ENCODE measurements at regions not wholly inside any gene's neighbourhood (a gene's known extent, or its start where the extent isn't known, plus 50 kb on each side); places are given as distances from the start of the nearest gene placed in this dataset.
A peak's percentile ranks its signal among the peaks of the same experiment; 100 is the strongest.

DNA sequence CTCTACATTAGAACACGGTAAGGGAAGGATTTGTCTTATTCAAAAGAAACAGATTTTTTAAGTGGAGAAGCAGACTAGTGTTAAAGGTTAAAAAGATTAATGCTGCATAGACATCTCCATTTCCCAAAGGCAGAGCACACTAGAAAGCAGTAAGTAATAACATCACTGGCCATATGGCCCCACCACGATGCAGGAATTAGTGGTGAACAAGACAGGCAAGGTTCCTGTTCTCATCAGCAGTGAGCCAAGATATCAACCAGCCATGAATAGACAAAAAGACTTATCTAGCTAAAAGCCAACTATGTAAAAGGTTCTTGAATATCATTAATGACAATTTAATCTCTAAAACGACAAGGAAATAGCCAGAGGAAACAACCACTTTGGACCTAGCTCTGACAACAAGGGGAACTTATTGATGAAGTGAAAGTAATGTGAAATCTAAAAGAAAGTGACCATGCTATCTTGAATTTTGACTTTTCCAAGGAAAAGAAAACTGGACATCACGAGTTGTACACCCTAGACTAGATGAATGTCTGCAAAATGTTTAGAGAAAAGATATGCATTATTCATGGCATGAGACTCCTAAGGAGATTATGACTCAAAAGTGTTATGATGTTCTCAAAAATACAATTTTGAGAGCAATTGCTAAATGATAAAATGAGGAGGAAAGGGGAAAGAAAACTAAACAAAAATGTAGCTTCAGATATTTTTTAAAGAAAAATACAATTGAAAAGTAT is 157.9 kb upstream of the STXBP5 start:
- no peaks in the 10 kb centered on the region; the same call in 1 of the 2 replicates for H3K27me3 Mint-ChIP-seq (ENCODE audit: low read depth)
- H3K4me3 Mint-ChIP-seq = no peak overlapping the region
- H3K9me3 Mint-ChIP-seq = peaks cover 45% of the 10 kb centered on the region
- peaks cover 5% of the 10 kb centered on the region for H3K4me1 Mint-ChIP-seq
- no peak for ATAC-seq
- TF ChIP-seq, protein P1, sequence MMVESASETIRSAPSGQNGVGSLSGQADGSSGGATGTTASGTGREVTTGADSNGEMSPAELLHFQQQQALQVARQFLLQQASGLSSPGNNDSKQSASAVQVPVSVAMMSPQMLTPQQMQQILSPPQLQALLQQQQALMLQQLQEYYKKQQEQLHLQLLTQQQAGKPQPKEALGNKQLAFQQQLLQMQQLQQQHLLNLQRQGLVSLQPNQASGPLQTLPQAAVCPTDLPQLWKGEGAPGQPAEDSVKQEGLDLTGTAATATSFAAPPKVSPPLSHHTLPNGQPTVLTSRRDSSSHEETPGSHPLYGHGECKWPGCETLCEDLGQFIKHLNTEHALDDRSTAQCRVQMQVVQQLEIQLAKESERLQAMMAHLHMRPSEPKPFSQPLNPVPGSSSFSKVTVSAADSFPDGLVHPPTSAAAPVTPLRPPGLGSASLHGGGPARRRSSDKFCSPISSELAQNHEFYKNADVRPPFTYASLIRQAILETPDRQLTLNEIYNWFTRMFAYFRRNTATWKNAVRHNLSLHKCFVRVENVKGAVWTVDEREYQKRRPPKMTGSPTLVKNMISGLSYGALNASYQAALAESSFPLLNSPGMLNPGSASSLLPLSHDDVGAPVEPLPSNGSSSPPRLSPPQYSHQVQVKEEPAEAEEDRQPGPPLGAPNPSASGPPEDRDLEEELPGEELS (CRISPR knock-in tag; IDR thresholded peaks at IDR 0.05) = no peak
- no peak for TF ChIP-seq NR1H2 (CRISPR knock-in tag; IDR thresholded peaks at IDR 0.05)
- TF ChIP-seq, protein P2, sequence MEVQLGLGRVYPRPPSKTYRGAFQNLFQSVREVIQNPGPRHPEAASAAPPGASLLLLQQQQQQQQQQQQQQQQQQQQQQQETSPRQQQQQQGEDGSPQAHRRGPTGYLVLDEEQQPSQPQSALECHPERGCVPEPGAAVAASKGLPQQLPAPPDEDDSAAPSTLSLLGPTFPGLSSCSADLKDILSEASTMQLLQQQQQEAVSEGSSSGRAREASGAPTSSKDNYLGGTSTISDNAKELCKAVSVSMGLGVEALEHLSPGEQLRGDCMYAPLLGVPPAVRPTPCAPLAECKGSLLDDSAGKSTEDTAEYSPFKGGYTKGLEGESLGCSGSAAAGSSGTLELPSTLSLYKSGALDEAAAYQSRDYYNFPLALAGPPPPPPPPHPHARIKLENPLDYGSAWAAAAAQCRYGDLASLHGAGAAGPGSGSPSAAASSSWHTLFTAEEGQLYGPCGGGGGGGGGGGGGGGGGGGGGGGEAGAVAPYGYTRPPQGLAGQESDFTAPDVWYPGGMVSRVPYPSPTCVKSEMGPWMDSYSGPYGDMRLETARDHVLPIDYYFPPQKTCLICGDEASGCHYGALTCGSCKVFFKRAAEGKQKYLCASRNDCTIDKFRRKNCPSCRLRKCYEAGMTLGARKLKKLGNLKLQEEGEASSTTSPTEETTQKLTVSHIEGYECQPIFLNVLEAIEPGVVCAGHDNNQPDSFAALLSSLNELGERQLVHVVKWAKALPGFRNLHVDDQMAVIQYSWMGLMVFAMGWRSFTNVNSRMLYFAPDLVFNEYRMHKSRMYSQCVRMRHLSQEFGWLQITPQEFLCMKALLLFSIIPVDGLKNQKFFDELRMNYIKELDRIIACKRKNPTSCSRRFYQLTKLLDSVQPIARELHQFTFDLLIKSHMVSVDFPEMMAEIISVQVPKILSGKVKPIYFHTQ (CRISPR knock-in tag; IDR thresholded peaks at IDR 0.05) = no peak
- peaks cover 28% of the 10 kb centered on the region for H3K36me3 Mint-ChIP-seq
- CTCF ChIA-PET = no interaction called here
- H3K27ac Mint-ChIP-seq = no peak overlapping the region
- DNase-seq (ENCODE audit: low spot score) = no peak
- POLR2A ChIA-PET = no interaction called here

DNA sequence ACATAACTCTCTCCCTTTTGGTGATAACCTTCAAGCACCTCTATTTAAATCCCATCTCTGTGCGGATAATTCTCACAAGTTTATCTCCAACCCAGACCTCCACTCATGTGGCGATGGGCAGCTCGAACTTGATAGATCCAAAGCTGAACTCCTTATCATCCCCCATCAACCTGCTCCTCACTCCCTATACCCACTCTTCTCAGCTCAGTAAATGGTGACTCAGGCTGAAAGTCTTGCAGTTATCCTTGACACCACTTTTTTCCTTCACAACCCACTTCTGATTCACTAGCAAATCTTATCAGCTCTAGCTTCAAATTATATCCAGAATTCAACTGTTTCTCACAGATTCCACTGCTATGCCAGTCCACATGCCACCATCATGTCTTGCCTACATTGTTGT is 155.3 kb upstream of the STXBP5 start:
- peaks cover 2% of the 10 kb centered on the region for H3K27me3 Mint-ChIP-seq (ENCODE audit: low read depth)
- H3K4me1 Mint-ChIP-seq = peaks cover 22% of the 10 kb centered on the region
- TF ChIP-seq, protein P3, sequence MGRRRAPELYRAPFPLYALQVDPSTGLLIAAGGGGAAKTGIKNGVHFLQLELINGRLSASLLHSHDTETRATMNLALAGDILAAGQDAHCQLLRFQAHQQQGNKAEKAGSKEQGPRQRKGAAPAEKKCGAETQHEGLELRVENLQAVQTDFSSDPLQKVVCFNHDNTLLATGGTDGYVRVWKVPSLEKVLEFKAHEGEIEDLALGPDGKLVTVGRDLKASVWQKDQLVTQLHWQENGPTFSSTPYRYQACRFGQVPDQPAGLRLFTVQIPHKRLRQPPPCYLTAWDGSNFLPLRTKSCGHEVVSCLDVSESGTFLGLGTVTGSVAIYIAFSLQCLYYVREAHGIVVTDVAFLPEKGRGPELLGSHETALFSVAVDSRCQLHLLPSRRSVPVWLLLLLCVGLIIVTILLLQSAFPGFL (CRISPR knock-in tag; IDR thresholded peaks at IDR 0.05; ENCODE audit: borderline replicate concordance) = no peak
- no peak for TF ChIP-seq ZNF219 (CRISPR knock-in tag; IDR thresholded peaks at IDR 0.05; ENCODE audit: borderline replicate concordance)
- no peak for TF ChIP-seq NFYB (CRISPR knock-in tag; conservative IDR thresholded peaks at IDR 0.05; ENCODE audit: low read depth)
- TF ChIP-seq, protein P4, sequence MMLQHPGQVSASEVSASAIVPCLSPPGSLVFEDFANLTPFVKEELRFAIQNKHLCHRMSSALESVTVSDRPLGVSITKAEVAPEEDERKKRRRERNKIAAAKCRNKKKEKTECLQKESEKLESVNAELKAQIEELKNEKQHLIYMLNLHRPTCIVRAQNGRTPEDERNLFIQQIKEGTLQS (CRISPR knock-in tag; conservative IDR thresholded peaks at IDR 0.05) = no peak
- no peak for TF ChIP-seq ZNF671 (CRISPR knock-in tag; IDR thresholded peaks at IDR 0.05)
- TF ChIP-seq JAZF1 (CRISPR knock-in tag; IDR thresholded peaks at IDR 0.05) = no peak
- TF ChIP-seq ZBTB21 (CRISPR knock-in tag; IDR thresholded peaks at IDR 0.05; ENCODE audit: borderline replicate concordance) = no peak
- no peak for TF ChIP-seq JUN (CRISPR knock-in tag; IDR thresholded peaks at IDR 0.05)
- no peak overlapping the region for H3K27ac Mint-ChIP-seq
- DNase-seq (ENCODE audit: low spot score) (no peak), ATAC-seq (no peak)
- peaks cover 16% of the 10 kb centered on the region for H3K36me3 Mint-ChIP-seq
- H3K9me3 Mint-ChIP-seq = peaks cover 29% of the 10 kb centered on the region
- CTCF ChIA-PET = no interaction called here
- POLR2A ChIA-PET = interaction anchor here (0.6 kb wide), 1 partner anchor 51 kb away, joined by 4 read pairs; no protein-coding TSS in a partner anchor
- no peak overlapping the region for H3K4me3 Mint-ChIP-seq

DNA sequence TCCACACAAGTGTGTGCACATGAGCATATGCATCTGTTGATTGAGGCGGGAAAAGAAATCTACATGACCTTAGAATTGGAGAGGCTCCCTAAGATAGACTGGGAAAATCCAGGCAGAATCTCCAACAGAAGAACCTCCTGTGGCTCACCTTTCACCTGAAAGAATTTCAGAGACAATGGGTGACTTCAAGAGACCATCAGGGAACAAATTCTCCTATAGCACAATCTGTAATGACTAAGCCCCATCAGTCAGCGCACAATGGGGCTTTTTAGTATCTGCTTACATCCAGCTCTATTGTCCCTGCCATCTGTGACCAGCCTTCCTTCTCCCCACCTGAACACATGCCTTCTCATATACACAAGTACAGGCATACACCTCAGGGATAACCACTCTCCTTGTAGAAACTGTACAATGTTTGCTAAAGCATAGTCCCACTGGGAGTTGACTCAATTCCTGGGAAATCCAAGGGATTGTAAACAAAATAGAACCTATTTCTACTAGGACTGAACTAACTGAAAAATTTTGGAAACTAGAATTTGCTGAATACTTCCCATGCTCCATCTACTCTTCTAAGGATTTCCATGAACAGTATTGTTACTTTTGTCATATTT is 150.8 kb upstream of the STXBP5 start:
- H3K4me1 Mint-ChIP-seq = peaks cover 39% of the 10 kb centered on the region
- no peak overlapping the region for H3K4me3 Mint-ChIP-seq
- peaks cover 11% of the 10 kb centered on the region for H3K9me3 Mint-ChIP-seq
- H3K27me3 Mint-ChIP-seq (ENCODE audit: low read depth) = peaks cover 2% of the 10 kb centered on the region; the same call in 1 of the 2 replicates
- CTCF ChIA-PET = interaction anchor here (0.6 kb wide), 1 partner anchor 246 kb away, joined by 4 read pairs; no protein-coding TSS in a partner anchor
- no peaks in the 10 kb centered on the region for H3K36me3 Mint-ChIP-seq
- peak; percentile 93 for ATAC-seq
- POLR2A ChIA-PET = no interaction called here
- TF ChIP-seq TEAD1 (CRISPR knock-in tag; IDR thresholded peaks at IDR 0.05) (peak; percentile 37; the same call in 1 of the 2 replicates), ZNF423 (CRISPR knock-in tag; IDR thresholded peaks at IDR 0.05) (0 out of 2 replicates have a peak, but pooled peaks have one; percentile 5)
- TF ChIP-seq, protein P5, sequence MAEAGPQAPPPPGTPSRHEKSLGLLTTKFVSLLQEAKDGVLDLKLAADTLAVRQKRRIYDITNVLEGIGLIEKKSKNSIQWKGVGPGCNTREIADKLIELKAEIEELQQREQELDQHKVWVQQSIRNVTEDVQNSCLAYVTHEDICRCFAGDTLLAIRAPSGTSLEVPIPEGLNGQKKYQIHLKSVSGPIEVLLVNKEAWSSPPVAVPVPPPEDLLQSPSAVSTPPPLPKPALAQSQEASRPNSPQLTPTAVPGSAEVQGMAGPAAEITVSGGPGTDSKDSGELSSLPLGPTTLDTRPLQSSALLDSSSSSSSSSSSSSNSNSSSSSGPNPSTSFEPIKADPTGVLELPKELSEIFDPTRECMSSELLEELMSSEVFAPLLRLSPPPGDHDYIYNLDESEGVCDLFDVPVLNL (CRISPR knock-in tag; IDR thresholded peaks at IDR 0.05; ENCODE audit: borderline replicate concordance, low read depth) = no peak
- H3K27ac Mint-ChIP-seq = peak overlapping the region; percentile 92
- no peak for DNase-seq (ENCODE audit: low spot score)

All from WTC11 (cell line).